NB4 (cell line): ENCODE measurements at regions not wholly inside any gene's neighbourhood (a gene's known extent, or its start where the extent isn't known, plus 50 kb on each side); places are given as distances from the start of the nearest gene placed in this dataset.
"Not testable (repeated sequence)": the region's sequence is repeated elsewhere in the genome, so short reads cannot be mapped to it uniquely, and the experiment has no call there.

Experiments
- POLR2A ChIP-seq: IDR thresholded peaks from 2 replicates; pipeline ENCODE4 v1.6.1; 2011; ENCODE audit warnings: mild to moderate bottlenecking; ENCODE audit not compliant: insufficient read length; ENCODE audit errors: extremely low read depth
- TF ChIP-seq, protein P1 (sequence below): IDR thresholded peaks from one replicate; pipeline ENCODE4 v1.5.1; 2012; ENCODE audit warnings: low read depth, low read length
- TF ChIP-seq, protein P2 (sequence below): IDR thresholded peaks from 2 replicates; pipeline ENCODE4 v1.6.1; 2011; ENCODE audit warnings: low read depth, low read length

DNA sequence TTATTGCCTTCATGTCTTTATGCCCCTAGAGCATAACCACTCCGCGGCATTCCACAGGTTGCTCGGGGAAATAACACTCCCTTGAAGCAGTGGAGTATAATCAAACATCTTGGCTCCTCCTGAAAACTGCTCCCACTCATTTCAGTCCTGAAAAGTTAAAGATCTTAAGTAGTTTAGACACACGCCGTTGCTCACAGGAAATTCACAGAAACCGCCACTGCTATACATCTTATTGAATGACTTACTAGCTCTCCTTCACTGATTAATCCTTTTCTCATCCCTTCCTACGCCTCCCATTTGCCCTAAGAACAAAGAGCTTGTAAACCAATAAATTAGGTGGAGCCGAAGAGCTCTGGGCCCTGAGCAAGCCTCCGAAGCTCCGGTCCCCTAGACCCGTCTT, 142.4 kb upstream of the POC5 start:
- TF ChIP-seq, protein P1, sequence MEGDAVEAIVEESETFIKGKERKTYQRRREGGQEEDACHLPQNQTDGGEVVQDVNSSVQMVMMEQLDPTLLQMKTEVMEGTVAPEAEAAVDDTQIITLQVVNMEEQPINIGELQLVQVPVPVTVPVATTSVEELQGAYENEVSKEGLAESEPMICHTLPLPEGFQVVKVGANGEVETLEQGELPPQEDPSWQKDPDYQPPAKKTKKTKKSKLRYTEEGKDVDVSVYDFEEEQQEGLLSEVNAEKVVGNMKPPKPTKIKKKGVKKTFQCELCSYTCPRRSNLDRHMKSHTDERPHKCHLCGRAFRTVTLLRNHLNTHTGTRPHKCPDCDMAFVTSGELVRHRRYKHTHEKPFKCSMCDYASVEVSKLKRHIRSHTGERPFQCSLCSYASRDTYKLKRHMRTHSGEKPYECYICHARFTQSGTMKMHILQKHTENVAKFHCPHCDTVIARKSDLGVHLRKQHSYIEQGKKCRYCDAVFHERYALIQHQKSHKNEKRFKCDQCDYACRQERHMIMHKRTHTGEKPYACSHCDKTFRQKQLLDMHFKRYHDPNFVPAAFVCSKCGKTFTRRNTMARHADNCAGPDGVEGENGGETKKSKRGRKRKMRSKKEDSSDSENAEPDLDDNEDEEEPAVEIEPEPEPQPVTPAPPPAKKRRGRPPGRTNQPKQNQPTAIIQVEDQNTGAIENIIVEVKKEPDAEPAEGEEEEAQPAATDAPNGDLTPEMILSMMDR = not testable (repeated sequence)
- TF ChIP-seq, protein P2, sequence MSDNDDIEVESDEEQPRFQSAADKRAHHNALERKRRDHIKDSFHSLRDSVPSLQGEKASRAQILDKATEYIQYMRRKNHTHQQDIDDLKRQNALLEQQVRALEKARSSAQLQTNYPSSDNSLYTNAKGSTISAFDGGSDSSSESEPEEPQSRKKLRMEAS = not testable (repeated sequence)
- TF ChIP-seq POLR2A = not testable (repeated sequence)
